ENCODE measurements at regions not wholly inside any gene's neighbourhood (a gene's known extent, or its start where the extent isn't known, plus 50 kb on each side); places are given as distances from the start of the nearest gene placed in this dataset.

DNA sequence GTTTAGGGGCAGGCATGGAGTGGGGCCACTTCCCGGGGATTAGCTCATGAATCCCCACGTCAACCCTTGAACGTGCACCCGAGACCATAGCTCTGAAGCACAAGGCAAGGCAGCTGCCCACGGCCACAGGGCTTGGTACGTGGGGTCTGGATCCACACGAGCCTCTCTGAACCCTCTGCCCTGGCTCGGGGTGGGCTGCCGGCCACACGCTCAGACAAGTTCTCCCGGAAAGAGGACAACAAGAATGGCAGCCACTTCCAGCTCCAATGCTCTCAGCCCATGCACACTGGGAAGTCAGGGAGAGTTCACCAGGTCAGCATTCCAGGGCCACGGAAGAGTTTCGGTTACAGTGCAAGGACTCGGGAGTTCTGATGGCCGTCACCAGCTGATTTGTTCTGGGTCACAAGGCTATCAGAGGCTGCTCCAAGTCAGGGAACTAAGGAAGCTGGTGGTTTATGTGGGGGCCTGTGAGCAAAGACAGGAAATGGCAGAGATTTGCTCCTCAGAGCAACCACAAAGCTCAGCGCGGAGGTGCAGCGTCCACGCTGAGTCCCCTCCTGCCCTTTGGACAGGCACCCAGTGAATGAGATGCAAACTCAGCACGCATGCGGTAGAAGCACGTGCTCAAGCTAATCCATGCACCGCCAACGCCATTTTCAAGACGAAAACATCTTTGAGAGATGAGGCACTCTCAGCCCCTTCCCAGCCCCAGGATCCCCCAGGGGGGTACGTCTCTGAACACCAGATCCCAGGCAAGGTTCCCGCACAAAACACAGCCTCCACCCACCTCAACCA is 356.4 kb downstream of the FOXL1 start:
- peaks cover 9% of the 10 kb centered on the region for H3K4me1 ChIP-seq
- ATAC-seq (no peak), DNase-seq (no peak)
- H3K9me3 ChIP-seq = peaks cover 2% of the 10 kb centered on the region
- peaks cover 57% of the 10 kb centered on the region for H3K27me3 ChIP-seq (ENCODE audit: low read depth)
- H3K36me3 ChIP-seq = no peaks in the 10 kb centered on the region
- no peak overlapping the region for H3K27ac ChIP-seq
- no peak overlapping the region for H3K4me3 ChIP-seq
- intact Hi-C loops (cut with DNase I) = no loop called here
- TF ChIP-seq, protein P1, sequence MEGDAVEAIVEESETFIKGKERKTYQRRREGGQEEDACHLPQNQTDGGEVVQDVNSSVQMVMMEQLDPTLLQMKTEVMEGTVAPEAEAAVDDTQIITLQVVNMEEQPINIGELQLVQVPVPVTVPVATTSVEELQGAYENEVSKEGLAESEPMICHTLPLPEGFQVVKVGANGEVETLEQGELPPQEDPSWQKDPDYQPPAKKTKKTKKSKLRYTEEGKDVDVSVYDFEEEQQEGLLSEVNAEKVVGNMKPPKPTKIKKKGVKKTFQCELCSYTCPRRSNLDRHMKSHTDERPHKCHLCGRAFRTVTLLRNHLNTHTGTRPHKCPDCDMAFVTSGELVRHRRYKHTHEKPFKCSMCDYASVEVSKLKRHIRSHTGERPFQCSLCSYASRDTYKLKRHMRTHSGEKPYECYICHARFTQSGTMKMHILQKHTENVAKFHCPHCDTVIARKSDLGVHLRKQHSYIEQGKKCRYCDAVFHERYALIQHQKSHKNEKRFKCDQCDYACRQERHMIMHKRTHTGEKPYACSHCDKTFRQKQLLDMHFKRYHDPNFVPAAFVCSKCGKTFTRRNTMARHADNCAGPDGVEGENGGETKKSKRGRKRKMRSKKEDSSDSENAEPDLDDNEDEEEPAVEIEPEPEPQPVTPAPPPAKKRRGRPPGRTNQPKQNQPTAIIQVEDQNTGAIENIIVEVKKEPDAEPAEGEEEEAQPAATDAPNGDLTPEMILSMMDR (IDR thresholded peaks at IDR 0.05) = no peak

DNA sequence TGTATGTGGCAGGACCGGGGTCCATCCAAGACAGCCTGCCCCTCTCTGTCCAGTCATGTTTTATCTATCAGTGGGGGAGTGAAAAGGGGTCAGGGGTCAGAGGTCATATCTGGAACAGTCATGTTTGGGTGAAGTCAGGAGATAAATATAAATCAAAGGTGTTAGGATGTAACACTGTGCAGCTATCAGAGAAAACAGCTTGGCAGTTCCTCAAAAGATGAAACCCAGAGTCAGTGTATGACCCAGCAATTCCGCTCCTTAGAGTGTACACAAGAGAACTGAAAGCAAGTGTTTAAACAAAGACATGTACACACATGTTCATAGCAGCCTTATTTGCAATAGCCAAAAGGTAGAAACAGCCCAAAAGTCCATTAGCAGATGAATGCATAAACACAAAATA is 361.3 kb downstream of the FOXL1 start:
- H3K27me3 ChIP-seq (ENCODE audit: low read depth) = peaks cover 26% of the 10 kb centered on the region
- H3K36me3 ChIP-seq = no peaks in the 10 kb centered on the region
- intact Hi-C loops (cut with DNase I) = no loop called here
- ATAC-seq = no peak
- H3K27ac ChIP-seq = no peak overlapping the region
- no peaks in the 10 kb centered on the region for H3K4me1 ChIP-seq
- no peak overlapping the region for H3K4me3 ChIP-seq
- TF ChIP-seq, protein P1 (IDR thresholded peaks at IDR 0.05) = no peak
- no peak for DNase-seq
- peaks cover 5% of the 10 kb centered on the region for H3K9me3 ChIP-seq

DNA sequence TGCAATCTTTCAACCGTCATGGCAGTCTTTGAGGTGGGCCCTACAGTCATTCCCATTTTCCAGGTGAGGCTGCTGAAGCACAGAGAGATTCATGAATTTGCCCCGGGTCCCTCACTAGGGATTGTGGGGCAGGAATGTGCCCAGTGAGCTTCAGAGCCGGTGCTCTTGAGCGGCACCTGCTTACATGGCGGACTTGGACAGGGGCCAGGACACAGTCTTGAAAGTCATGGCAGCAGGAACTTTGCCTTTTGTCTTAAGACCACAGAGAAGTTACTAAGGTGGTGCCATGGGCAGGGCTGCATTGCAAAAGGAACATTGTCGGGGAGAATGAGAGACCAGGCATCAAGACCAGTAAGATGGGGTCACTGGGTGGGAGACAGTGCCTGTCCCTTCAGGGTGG is 363.4 kb downstream of the FOXL1 start:
- Histone ChIP-seq H3K27ac (no peak overlapping the region), H3K27me3 (ENCODE audit: low read depth) (peaks cover 4% of the 10 kb centered on the region), H3K36me3 (no peaks in the 10 kb centered on the region), H3K4me3 (no peak overlapping the region), H3K4me1 (no peaks in the 10 kb centered on the region), H3K9me3 (peaks cover 5% of the 10 kb centered on the region)
- TF ChIP-seq, protein P1 (IDR thresholded peaks at IDR 0.05) = no peak
- DNase-seq (no peak), ATAC-seq (no peak)
- intact Hi-C loops (cut with DNase I) = no loop called here

DNA sequence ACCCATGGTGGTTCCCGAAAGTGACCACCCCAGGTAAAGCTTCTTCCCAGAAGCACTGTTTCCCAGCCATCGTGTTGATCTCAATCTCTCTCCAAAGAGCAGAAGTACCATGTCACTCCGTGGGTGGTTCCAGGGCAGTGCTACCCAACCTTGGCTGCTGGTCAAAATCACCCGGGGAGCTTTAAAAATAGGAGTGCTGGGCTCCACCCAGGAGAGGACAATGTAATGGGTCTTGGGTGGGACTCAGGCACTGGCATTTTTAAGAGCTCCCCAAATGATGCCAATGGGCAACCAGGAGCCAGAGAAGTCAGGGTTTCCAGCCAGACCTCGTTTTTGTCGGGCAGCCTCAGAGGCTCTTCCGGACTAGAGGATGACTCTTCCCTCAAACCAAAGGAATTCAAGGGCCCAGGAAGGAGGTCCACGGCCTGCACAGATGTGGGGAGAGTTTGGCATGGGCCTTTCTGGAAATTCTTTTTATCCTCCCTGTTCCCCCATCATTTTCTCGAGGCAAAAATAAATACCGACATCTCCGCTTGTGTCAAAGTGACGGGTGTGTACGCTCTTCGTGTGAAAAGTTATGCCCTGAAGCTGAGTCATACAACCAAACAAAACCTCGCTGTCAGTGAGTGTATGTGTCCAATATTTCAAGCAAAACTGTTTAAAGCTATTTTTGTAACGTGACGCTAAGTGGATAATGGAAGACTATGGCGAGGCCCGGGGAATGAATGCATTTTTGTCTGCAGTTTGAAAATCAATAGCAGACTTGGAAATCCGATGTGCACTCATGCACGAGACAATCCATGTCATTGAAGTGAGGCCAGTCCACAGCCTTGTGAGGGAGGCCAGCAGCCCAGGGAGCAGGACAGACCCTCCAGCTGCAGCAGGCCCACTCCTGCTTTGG is 364.1 kb downstream of the FOXL1 start:
- Histone ChIP-seq H3K9me3 (peaks cover 5% of the 10 kb centered on the region), H3K36me3 (no peaks in the 10 kb centered on the region), H3K4me3 (no peak overlapping the region), H3K4me1 (no peaks in the 10 kb centered on the region), H3K27ac (no peak overlapping the region), H3K27me3 (ENCODE audit: low read depth) (no peaks in the 10 kb centered on the region)
- DNase-seq = no peak
- TF ChIP-seq, protein P1 (IDR thresholded peaks at IDR 0.05) = no peak
- ATAC-seq = no peak
- intact Hi-C loops (cut with DNase I) = no loop called here

DNA sequence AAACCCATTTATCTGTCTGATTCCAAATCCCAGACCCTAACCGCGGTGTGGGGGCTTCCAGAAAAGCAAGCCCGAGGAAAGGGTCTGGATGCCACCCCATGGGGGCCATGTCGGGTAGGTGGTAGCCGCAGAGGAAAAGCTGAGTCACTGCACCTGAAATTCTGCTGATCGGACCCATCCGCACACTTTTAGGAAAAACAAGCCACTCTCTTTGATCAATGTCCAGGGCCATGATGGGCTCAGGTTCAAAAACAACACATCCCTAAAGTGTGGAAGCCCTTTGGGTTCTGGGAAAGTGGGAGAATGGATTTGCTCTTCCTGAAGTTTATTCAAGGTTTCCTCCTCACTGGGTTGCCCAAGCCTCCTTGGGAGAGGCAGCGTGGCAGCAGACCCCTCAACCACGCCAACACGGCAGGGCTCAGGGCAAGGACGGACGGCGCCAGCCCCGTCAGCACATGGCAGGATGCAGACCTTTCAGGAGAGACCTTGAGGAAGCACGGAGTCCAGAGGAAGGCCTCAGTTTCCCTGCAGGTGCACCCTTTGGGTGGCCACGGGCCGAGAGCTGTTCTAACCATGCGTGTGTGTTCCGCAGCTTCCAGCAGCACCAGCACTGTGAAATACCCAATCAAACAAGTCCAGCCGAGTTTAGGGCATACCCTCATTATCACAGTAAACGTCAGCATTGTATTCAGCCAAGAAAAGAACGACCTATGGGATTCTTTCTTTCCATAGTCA is 367.0 kb downstream of the FOXL1 start:
- intact Hi-C loops (cut with DNase I) = no loop called here
- Histone ChIP-seq H3K27me3 (ENCODE audit: low read depth) (no peaks in the 10 kb centered on the region), H3K9me3 (no peaks in the 10 kb centered on the region), H3K36me3 (no peaks in the 10 kb centered on the region), H3K4me3 (no peak overlapping the region), H3K27ac (no peak overlapping the region), H3K4me1 (no peaks in the 10 kb centered on the region)
- DNase-seq (no peak), ATAC-seq (no peak)
- TF ChIP-seq, protein P1 (IDR thresholded peaks at IDR 0.05) = no peak
